A549 (cell line): ENCODE measurements at regions not wholly inside any gene's neighbourhood (a gene's known extent, or its start where the extent isn't known, plus 50 kb on each side); places are given as distances from the start of the nearest gene placed in this dataset.

Experiments
- ATAC-seq, 2 experiments: fragments of 200-7000 bp in 1 of 2; fragments of >200 bp in 1 of 2; cut with Nextera tagmentation in 1 of 2; cut with Tn5 transposase in 1 of 2; 3 replicates each; pipeline versions ENCODE4 v1.8.0 to v1.9.1; 2018 to 2020; ENCODE audit warnings: mild to moderate bottlenecking in 1 of 2, moderate library complexity in 1 of 2
- CTCF ChIA-PET: fragments of 300-600 bp; sonication (Branson Sonifier 250); formaldehyde crosslinking; extraction: SDS; loops from one replicate; lab custom pipeline; 2021; ENCODE audit warnings: antibody characterized with exemption, inconsistent platforms; lab: Yijun Ruan, JAX
- POLR2A ChIA-PET: fragments of 350-600 bp; formaldehyde crosslinking; extraction: SDS; loops from one replicate; lab custom pipeline; 2021; ENCODE audit warnings: antibody characterized with exemption, inconsistent platforms; lab: Yijun Ruan, JAX
- DNase-seq, 2 experiments: peaks; one replicate each; pipeline versions ENCODE4 v3.0.0 to v3.0.0-alpha.2; 2011 to 2016; ENCODE audit warnings: low read depth in 1 of 2, low spot score in 1 of 2
- FAIRE-seq: peaks from 2 replicates; lab custom pipeline; 2011; peaks lifted over from hg19 to GRCh38; lab: Jason Lieb, UNC
- H3K27ac ChIP-seq, 2 experiments: fragments of >200 bp; sonication (Bioruptor Twin); formaldehyde crosslinking; 3 replicates each; pipeline ENCODE4 v1.5.1; 2016 to 2017
- H3K4me1 ChIP-seq: fragments of >200 bp; sonication (Bioruptor Twin); formaldehyde crosslinking; 3 replicates; pipeline ENCODE4 v1.6.1; 2016
- H3K4me2 ChIP-seq: fragments of >200 bp; sonication (Bioruptor Twin); formaldehyde crosslinking; 3 replicates; pipeline ENCODE4 v1.6.1; 2016
- H3K4me3 ChIP-seq: fragments of >200 bp; sonication (Bioruptor Twin); formaldehyde crosslinking; 3 replicates; pipeline ENCODE4 v1.5.1; 2016
- H3K9me3 ChIP-seq: fragments of >200 bp; sonication (Bioruptor Twin); formaldehyde crosslinking; 3 replicates; pipeline ENCODE4 v1.6.1; 2016
- BCL3 ChIP-seq: fragments of >200 bp; sonication (Bioruptor Twin); formaldehyde crosslinking; IDR thresholded peaks from 3 replicates; pipeline ENCODE4 v1.6.1; 2016
- BHLHE40 ChIP-seq: IDR thresholded peaks from 2 replicates; pipeline ENCODE4 v1.6.1; 2012; ENCODE audit warnings: low read depth, low read length, inconsistent platforms
- CBX2 ChIP-seq: fragments of 200-600 bp; sonication (generic); IDR thresholded peaks from 2 replicates; pipeline ENCODE4 v1.6.1; 2016; ENCODE audit warnings: low read depth, mild to moderate bottlenecking, borderline replicate concordance
- CHD4 ChIP-seq: fragments of 200-600 bp; sonication (generic); IDR thresholded peaks from 2 replicates; pipeline ENCODE4 v1.6.1; 2016; ENCODE audit warnings: antibody characterized with exemption, mild to moderate bottlenecking, borderline replicate concordance
- E2F6 ChIP-seq: IDR thresholded peaks from 2 replicates; pipeline ENCODE4 v1.6.1; 2012; ENCODE audit warnings: low read depth, borderline replicate concordance
- EHF ChIP-seq: fragments of 250-450 bp; sonication (Bioruptor Pico); IDR thresholded peaks from 2 replicates; pipeline ENCODE4 v1.5.0; 2020; ENCODE audit warnings: mild to moderate bottlenecking
- ESRRA ChIP-seq: fragments of 150-350 bp; IDR thresholded peaks from 2 replicates; pipeline ENCODE4 v1.6.1; 2014; ENCODE audit warnings: mild to moderate bottlenecking, low read length, borderline replicate concordance
- FOSB ChIP-seq: fragments of 250-450 bp; sonication (Bioruptor Pico); IDR thresholded peaks from 2 replicates; pipeline ENCODE4 v1.5.0; 2020; ENCODE audit warnings: mild to moderate bottlenecking, moderate library complexity
- FOXS1 ChIP-seq: fragments of 250-450 bp; sonication (Bioruptor Pico); IDR thresholded peaks from 2 replicates; pipeline ENCODE4 v1.5.0; 2020; ENCODE audit warnings: mild to moderate bottlenecking, moderate library complexity
- GATA3 ChIP-seq: IDR thresholded peaks from 2 replicates; pipeline ENCODE4 v1.6.1; 2012; ENCODE audit warnings: borderline replicate concordance
- HDAC2 ChIP-seq: fragments of 200-600 bp; sonication (generic); IDR thresholded peaks from 2 replicates; pipeline ENCODE4 v1.6.1; 2016
- HES2 ChIP-seq: fragments of >200 bp; sonication (Bioruptor Twin); formaldehyde crosslinking; IDR thresholded peaks from 2 replicates; pipeline ENCODE4 v1.6.1; 2016
- HMGXB4 ChIP-seq: fragments of 250-450 bp; sonication (Bioruptor Pico); IDR thresholded peaks from 2 replicates; pipeline ENCODE4 v1.5.0; 2021; ENCODE audit warnings: mild to moderate bottlenecking, moderate library complexity, borderline replicate concordance
- HOXB13 ChIP-seq: fragments of 250-450 bp; sonication (Bioruptor Pico); IDR thresholded peaks from 2 replicates; pipeline ENCODE4 v1.5.0; 2020; ENCODE audit warnings: low read depth, mild to moderate bottlenecking, moderate library complexity
- HOXB5 ChIP-seq: fragments of 250-450 bp; sonication (Bioruptor Pico); IDR thresholded peaks from 2 replicates; pipeline ENCODE4 v1.5.0; 2020; ENCODE audit warnings: mild to moderate bottlenecking, moderate library complexity
- KDM1A ChIP-seq: fragments of 200-600 bp; sonication (generic); IDR thresholded peaks from 2 replicates; pipeline ENCODE4 v1.6.1; 2016; ENCODE audit warnings: low read depth, mild to moderate bottlenecking
- KDM5A ChIP-seq: fragments of 200-600 bp; sonication (generic); IDR thresholded peaks from 2 replicates; pipeline ENCODE4 v1.6.1; 2016; ENCODE audit warnings: antibody characterized with exemption, mild to moderate bottlenecking
- MAFK ChIP-seq: fragments of 450-650 bp; IDR thresholded peaks from 2 replicates; pipeline ENCODE4 v1.6.1; 2014; ENCODE audit not compliant: partially characterized antibody
- MYC ChIP-seq: IDR thresholded peaks from 2 replicates; pipeline ENCODE4 v1.6.1; 2012; ENCODE audit warnings: mild to moderate bottlenecking, inconsistent platforms, low read length, improper control_type of control experiment, borderline replicate concordance
- PBX3 ChIP-seq: IDR thresholded peaks from 2 replicates; pipeline ENCODE4 v1.6.1; 2012
- PHF8 ChIP-seq: fragments of 200-600 bp; sonication (generic); IDR thresholded peaks from 2 replicates; pipeline ENCODE4 v1.6.1; 2016; ENCODE audit warnings: low read depth, mild to moderate bottlenecking, antibody characterized with exemption, moderate library complexity, borderline replicate concordance
- POLR2A ChIP-seq: IDR thresholded peaks from 2 replicates; pipeline ENCODE4 v1.6.1; 2012; ENCODE audit warnings: mild to moderate bottlenecking, low read length
- RAD21 ChIP-seq, 2 experiments: fragments of >200 bp in 1 of 2; sonication (Bioruptor Twin) in 1 of 2; formaldehyde crosslinking in 1 of 2; IDR thresholded peaks in 1 of 2; conservative IDR thresholded peaks in 1 of 2; 2 replicates in 1 of 2; 3 replicates in 1 of 2; pipeline ENCODE4 v1.6.1; 2012 to 2018; ENCODE audit warnings: inconsistent platforms in 1 of 2
- RCOR1 ChIP-seq: fragments of 150-350 bp; IDR thresholded peaks from 2 replicates; pipeline ENCODE4 v1.6.1; 2014; ENCODE audit warnings: antibody characterized with exemption, low read length, low read depth
- SREBF2 ChIP-seq: fragments of 450-650 bp; IDR thresholded peaks from 2 replicates; pipeline ENCODE4 v1.6.1; 2014; ENCODE audit warnings: mild to moderate bottlenecking, moderate library complexity
- USF2 ChIP-seq: fragments of 450-650 bp; IDR thresholded peaks from 2 replicates; pipeline ENCODE4 v1.6.1; 2014; ENCODE audit warnings: antibody characterized with exemption
- ZFP36 ChIP-seq: fragments of 450-650 bp; IDR thresholded peaks from 2 replicates; pipeline ENCODE4 v1.6.1; 2014; ENCODE audit warnings: borderline replicate concordance; ENCODE audit not compliant: partially characterized antibody
- ZNF302 ChIP-seq: fragments of 250-450 bp; sonication (Bioruptor Pico); IDR thresholded peaks from 2 replicates; pipeline ENCODE4 v1.9.0; 2021; ENCODE audit warnings: inconsistent platforms, mild to moderate bottlenecking, moderate library complexity
- WGBS: methylation state at CpG from one replicate; pipeline ENCODE4 v1.1.6; 2017; ENCODE audit errors: missing lambda C conversion rate; 5-methylcytosine and 5-hydroxymethylcytosine counted together

GRCh38 chr4:177239878-177240277 is 69.8 kb upstream of the NEIL3 start:
- no peak overlapping the region for H3K4me3 ChIP-seq
- DNase-seq (no peak), ATAC-seq (no peak), FAIRE-seq (no peak)
- TF ChIP-seq ESRRA (no peak), ZFP36 (no peak), FOSB (CRISPR knock-in tag) (no peak), KDM5A (no peak), SREBF2 (no peak), EHF (CRISPR knock-in tag) (no peak), KDM1A (no peak), BCL3 (no peak), POLR2A (no peak), E2F6 (no peak), PHF8 (no peak), CBX2 (no peak), HMGXB4 (no peak), MYC (no peak), HOXB5 (CRISPR knock-in tag) (no peak), ZNF302 (no peak), GATA3 (no peak), HDAC2 (no peak)
- H3K9me3 ChIP-seq: no peaks in the 10 kb centered on the region
- H3K27ac ChIP-seq: no peak overlapping the region
- H3K4me2 ChIP-seq: no peak overlapping the region
- POLR2A ChIA-PET: no interaction called here
- no peaks in the 10 kb centered on the region for H3K4me1 ChIP-seq
- CTCF ChIA-PET: interaction anchor here (1.5 kb wide), 1 partner anchor 10 kb away, joined by 7 read pairs; no protein-coding TSS in a partner anchor

- ChIA-PET POLR2A (no interaction called here), CTCF (interaction anchor here (0.8 kb wide), 1 partner anchor 314 kb away, joined by 3 read pairs; no protein-coding TSS in a partner anchor)
- 83% methylated on average over 7 of the region's 7 CpGs for WGBS
Observed at GRCh38 chr4:177242651-177243286, 66.9 kb upstream of the NEIL3 start.

More at GRCh38 chr4:177242651-177243286, 66.9 kb upstream of the NEIL3 start:
- ATAC-seq (no peak), DNase-seq (no peak)
- H3K9me3 ChIP-seq: no peaks in the 10 kb centered on the region
- peaks cover 13% of the 10 kb centered on the region; the same call in 2 of the 3 replicates for H3K4me1 ChIP-seq
- no peak overlapping the region for H3K27ac ChIP-seq
- TF ChIP-seq USF2 (no peak), FOSB (CRISPR knock-in tag) (no peak), FOXS1 (CRISPR knock-in tag) (no peak), HOXB13 (no peak), POLR2A (no peak), MAFK (no peak), CHD4 (no peak), RAD21 (conservative IDR thresholded peaks at IDR 0.05 in 1 of 2, IDR thresholded peaks at IDR 0.05 in 1 of 2) (no peak), E2F6 (no peak), ZFP36 (no peak), HMGXB4 (no peak), HES2 (no peak), RCOR1 (no peak), KDM1A (no peak), BHLHE40 (no peak), PBX3 (no peak)
- TF ChIP-seq, all 56 proteins: peak for 0
- FAIRE-seq: no peak
- H3K4me3 ChIP-seq: no peak overlapping the region
- no peak overlapping the region for H3K4me2 ChIP-seq
